Muscle layer of colon (tissue), 2 donors: ENCODE measurements at regions not wholly inside any gene's neighbourhood (a gene's known extent, or its start where the extent isn't known, plus 50 kb on each side); places are given as distances from the start of the nearest gene placed in this dataset.

Experiments
- H3K27ac ChIP-seq: one replicate; pipeline ENCODE4 v1.7.0; 2013; ENCODE audit warnings: low read depth, mild to moderate bottlenecking, low read length, moderate library complexity
- H3K27me3 ChIP-seq, 2 donors: one replicate each; pipeline ENCODE4 v1.7.0; 2013; ENCODE audit warnings: low read length in 2 of 2, mild to moderate bottlenecking in 2 of 2; ENCODE audit not compliant: insufficient read depth in 2 of 2, control insufficient read depth in 1 of 2
- H3K36me3 ChIP-seq: one replicate; pipeline ENCODE4 v1.7.0; 2013; ENCODE audit warnings: mild to moderate bottlenecking, low read length; ENCODE audit not compliant: insufficient read depth
- H3K4me1 ChIP-seq: one replicate; pipeline ENCODE4 v1.7.0; 2013; ENCODE audit warnings: mild to moderate bottlenecking, low read length; ENCODE audit not compliant: insufficient read depth
- H3K4me3 ChIP-seq, 2 donors: one replicate each; pipeline ENCODE4 v1.7.0; 2013; ENCODE audit warnings: low read length in 2 of 2, low read depth in 1 of 2, mild to moderate bottlenecking in 1 of 2, moderate library complexity in 1 of 2
- H3K9ac ChIP-seq: one replicate; pipeline ENCODE4 v1.7.0; 2013; ENCODE audit warnings: low read length
- H3K9me3 ChIP-seq: one replicate; pipeline ENCODE4 v1.7.0; 2013; ENCODE audit warnings: mild to moderate bottlenecking, low read length
- donor health status: abdominal sarcoma.
- donor health status: Adenocarcinoma of cecum.

DNA sequence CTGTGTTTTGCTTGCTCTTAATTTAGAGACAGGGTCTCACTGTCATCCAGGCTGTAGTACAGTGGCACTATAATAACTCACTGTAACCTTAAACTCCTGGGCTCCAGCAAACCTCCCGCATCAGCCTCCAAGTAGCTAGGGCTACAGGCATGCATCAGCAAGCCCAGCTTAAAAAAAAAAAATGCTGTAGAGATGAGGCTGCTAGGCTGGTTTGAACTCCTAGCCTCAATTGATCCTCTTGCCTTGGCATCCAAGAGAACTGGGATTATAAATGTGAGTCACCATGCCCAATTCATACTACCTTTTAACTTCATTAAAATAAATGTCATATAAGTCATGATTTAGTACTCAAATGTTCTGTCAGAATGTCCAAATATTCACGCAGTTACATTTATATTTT is 2195.7 kb upstream of the C9orf72 start:
- Histone ChIP-seq H3K4me3 (no peak overlapping the region), H3K4me1 (no peaks in the 10 kb centered on the region), H3K9ac (no peak overlapping the region), H3K27ac (no peak overlapping the region), H3K36me3 (no peaks in the 10 kb centered on the region), H3K27me3 (no peaks in the 10 kb centered on the region), H3K9me3 (no peaks in the 10 kb centered on the region)

DNA sequence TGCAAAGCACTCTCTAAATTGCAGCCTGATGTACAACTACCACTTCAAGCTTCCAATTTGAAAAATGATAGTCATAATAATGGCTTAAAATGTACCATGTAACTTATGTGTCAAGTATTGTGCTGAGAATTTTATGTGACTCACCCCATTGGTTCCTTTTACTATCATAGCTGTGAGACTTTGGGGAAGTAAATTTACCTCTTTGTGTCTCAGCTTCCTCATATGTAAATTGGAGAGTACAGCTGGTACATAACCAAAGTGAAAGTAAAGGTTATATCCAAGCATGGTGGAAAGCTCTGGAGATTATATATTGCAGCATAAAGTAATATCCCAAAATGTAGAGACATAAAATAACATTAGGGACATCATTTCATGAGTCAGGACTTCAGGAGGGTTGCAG is 2200.4 kb upstream of the C9orf72 start:
- Histone ChIP-seq H3K4me3 (no peak overlapping the region), H3K27me3 (no peaks in the 10 kb centered on the region), H3K4me1 (no peaks in the 10 kb centered on the region), H3K27ac (no peak overlapping the region), H3K36me3 (no peaks in the 10 kb centered on the region), H3K9me3 (no peaks in the 10 kb centered on the region), H3K9ac (no peak overlapping the region)

- H3K9me3 ChIP-seq: no peaks in the 10 kb centered on the region
- no peak overlapping the region for H3K4me3 ChIP-seq
- no peaks in the 10 kb centered on the region for H3K4me1 ChIP-seq
- H3K27me3 ChIP-seq: no peaks in the 10 kb centered on the region
- H3K27ac ChIP-seq: no peak overlapping the region
- H3K36me3 ChIP-seq: no peaks in the 10 kb centered on the region
- H3K9ac ChIP-seq: no peak overlapping the region
Measured at GRCh38 chr9:29775491-29775890, 2202.2 kb upstream of the C9orf72 start.

DNA sequence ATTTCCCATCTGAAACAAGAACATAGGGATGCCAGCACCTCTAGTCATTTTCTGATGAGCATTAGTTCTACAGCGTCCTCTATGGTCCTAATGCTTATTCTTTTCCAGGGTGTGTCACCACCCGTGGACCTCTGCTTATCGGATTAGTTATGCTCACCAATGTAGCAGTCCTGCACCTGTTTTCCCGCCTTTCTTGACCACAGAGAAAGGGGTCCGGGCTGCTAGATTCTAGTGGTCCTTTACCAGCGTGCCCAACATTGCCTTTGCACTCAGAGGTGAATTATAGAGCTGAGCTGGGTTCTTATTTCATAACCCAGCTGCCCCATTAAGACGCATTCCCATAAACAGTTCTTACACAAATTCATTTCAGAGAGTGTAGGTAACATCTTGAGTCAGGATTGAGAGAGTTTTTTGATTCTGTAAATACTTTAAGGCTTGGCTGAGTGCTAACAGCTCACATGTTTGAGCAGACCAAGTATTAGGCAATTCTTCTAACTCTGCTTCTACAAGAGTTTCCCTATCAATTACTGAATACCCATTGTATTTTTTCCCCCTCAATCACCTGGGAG is 2205.1 kb upstream of the C9orf72 start:
- no peaks in the 10 kb centered on the region for H3K36me3 ChIP-seq
- H3K27me3 ChIP-seq: no peaks in the 10 kb centered on the region
- H3K27ac ChIP-seq: no peak overlapping the region
- no peaks in the 10 kb centered on the region for H3K4me1 ChIP-seq
- H3K4me3 ChIP-seq: no peak overlapping the region
- no peaks in the 10 kb centered on the region for H3K9me3 ChIP-seq
- no peak overlapping the region for H3K9ac ChIP-seq

GRCh38 chr9:29793970-29794369 is 2220.7 kb upstream of the C9orf72 start:
- H3K27me3 ChIP-seq: no peaks in the 10 kb centered on the region
- H3K36me3 ChIP-seq: no peaks in the 10 kb centered on the region
- no peaks in the 10 kb centered on the region for H3K9me3 ChIP-seq
- no peaks in the 10 kb centered on the region for H3K4me1 ChIP-seq
- H3K9ac ChIP-seq: no peak overlapping the region
- H3K4me3 ChIP-seq: no peak overlapping the region
- no peak overlapping the region for H3K27ac ChIP-seq

GRCh38 chr9:29796291-29796952 is 2223.1 kb upstream of the C9orf72 start:
- Histone ChIP-seq H3K4me3 (no peak overlapping the region), H3K9me3 (no peaks in the 10 kb centered on the region), H3K4me1 (no peaks in the 10 kb centered on the region), H3K27me3 (no peaks in the 10 kb centered on the region), H3K27ac (no peak overlapping the region), H3K36me3 (no peaks in the 10 kb centered on the region), H3K9ac (no peak overlapping the region)

GRCh38 chr9:29798599-29798998 is 2225.3 kb upstream of the C9orf72 start:
- no peaks in the 10 kb centered on the region for H3K36me3 ChIP-seq
- no peak overlapping the region for H3K4me3 ChIP-seq
- no peaks in the 10 kb centered on the region for H3K27me3 ChIP-seq
- no peaks in the 10 kb centered on the region for H3K9me3 ChIP-seq
- no peak overlapping the region for H3K27ac ChIP-seq
- no peak overlapping the region for H3K9ac ChIP-seq
- H3K4me1 ChIP-seq: no peaks in the 10 kb centered on the region

DNA sequence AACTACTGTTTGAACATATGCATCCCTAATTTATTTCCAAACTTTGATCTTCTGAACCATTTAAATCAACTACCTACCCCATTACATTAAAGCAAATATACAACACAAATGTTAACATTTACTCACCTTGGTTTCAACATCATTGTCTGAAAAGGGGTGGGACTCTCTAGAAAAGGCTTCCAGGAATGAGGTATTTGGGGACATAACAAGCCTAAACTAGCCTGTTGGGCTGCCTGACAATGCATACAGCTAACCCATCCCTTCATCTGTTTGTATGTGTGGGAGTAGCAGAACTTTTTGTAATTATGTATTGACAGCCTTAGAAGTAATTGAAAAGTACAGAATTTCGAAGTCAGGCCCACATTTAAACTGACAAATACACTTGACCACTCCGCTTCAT is 2225.9 kb upstream of the C9orf72 start:
- Histone ChIP-seq H3K27ac (no peak overlapping the region), H3K27me3 (no peaks in the 10 kb centered on the region), H3K4me1 (no peaks in the 10 kb centered on the region), H3K4me3 (no peak overlapping the region), H3K9me3 (no peaks in the 10 kb centered on the region), H3K9ac (no peak overlapping the region), H3K36me3 (no peaks in the 10 kb centered on the region)

- H3K9ac ChIP-seq: no peak overlapping the region
- no peak overlapping the region for H3K27ac ChIP-seq
- no peak overlapping the region for H3K4me3 ChIP-seq
- H3K36me3 ChIP-seq: no peaks in the 10 kb centered on the region
- H3K9me3 ChIP-seq: no peaks in the 10 kb centered on the region
- no peaks in the 10 kb centered on the region for H3K4me1 ChIP-seq
- no peaks in the 10 kb centered on the region for H3K27me3 ChIP-seq
Measured at GRCh38 chr9:29800821-29801220, 2227.5 kb upstream of the C9orf72 start.

- Histone ChIP-seq H3K36me3 (no peaks in the 10 kb centered on the region), H3K27me3 (no peaks in the 10 kb centered on the region), H3K4me3 (no peak overlapping the region), H3K9me3 (no peaks in the 10 kb centered on the region), H3K4me1 (no peaks in the 10 kb centered on the region), H3K9ac (no peak overlapping the region), H3K27ac (no peak overlapping the region)
Measured at GRCh38 chr9:29802454-29802853, 2229.2 kb upstream of the C9orf72 start.

GRCh38 chr9:29806937-29807618 is 2233.8 kb upstream of the C9orf72 start:
- no peaks in the 10 kb centered on the region for H3K9me3 ChIP-seq
- H3K27me3 ChIP-seq: no peaks in the 10 kb centered on the region
- H3K27ac ChIP-seq: no peak overlapping the region
- H3K36me3 ChIP-seq: no peaks in the 10 kb centered on the region
- no peaks in the 10 kb centered on the region for H3K4me1 ChIP-seq
- no peak overlapping the region for H3K4me3 ChIP-seq
- no peak overlapping the region for H3K9ac ChIP-seq
